ENCODE measurements at regions not wholly inside any gene's neighbourhood (a gene's known extent, or its start where the extent isn't known, plus 50 kb on each side); places are given as distances from the start of the nearest gene placed in this dataset.
"Not testable (repeated sequence)": the region's sequence is repeated elsewhere in the genome, so short reads cannot be mapped to it uniquely, and the experiment has no call there.

DNA sequence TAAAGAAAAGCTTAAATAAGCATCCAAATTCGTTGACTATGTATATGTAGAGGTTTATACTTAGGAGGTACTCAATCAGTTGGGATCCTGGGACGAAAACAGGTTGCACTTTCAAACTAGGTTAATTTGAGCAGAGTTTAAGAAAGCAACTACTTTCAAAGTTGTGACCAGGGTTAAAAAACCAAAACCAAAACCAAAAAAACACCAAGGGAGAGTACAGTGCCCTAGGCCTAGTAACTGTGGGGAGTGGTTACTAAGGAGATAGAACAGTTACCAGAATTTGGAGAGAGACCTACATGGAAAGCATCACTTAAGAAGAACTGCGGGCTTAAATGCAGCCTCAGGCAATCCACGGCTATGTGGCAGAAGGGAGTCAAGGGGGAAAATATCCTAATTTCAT, 148.3 kb downstream of the JRKL start:
- no peak overlapping the region for H3K4me2 ChIP-seq
- no peak overlapping the region for H3K4me3 Mint-ChIP-seq
- no peak overlapping the region for H3K9ac ChIP-seq
- no peak for TF ChIP-seq CTCF (IDR thresholded peaks at IDR 0.05)
- no peak for TF ChIP-seq EZH2phosphoT487 (IDR thresholded peaks at IDR 0.05)
- TF ChIP-seq EZH2 (IDR thresholded peaks at IDR 0.05): no peak
- H2AFZ ChIP-seq (replicated peaks): peak overlapping the region; percentile 14
- no peaks in the 10 kb centered on the region for H3F3A ChIP-seq (ENCODE audit: low read depth)
- H3K27ac ChIP-seq: no peak overlapping the region
- H4K20me1 ChIP-seq (ENCODE audit: low read depth): no peaks in the 10 kb centered on the region
- H3K4me1 ChIP-seq: no peaks in the 10 kb centered on the region
- H3K36me3 Mint-ChIP-seq: no peaks in the 10 kb centered on the region
- H3K9me3 ChIP-seq (ENCODE audit: low read depth): no peaks in the 10 kb centered on the region
- no peak overlapping the region for H3K4me3 ChIP-seq
- peaks cover 5% of the 10 kb centered on the region for H3K9me3 Mint-ChIP-seq
- H3K27me3 ChIP-seq: no peaks in the 10 kb centered on the region
- H3K36me3 ChIP-seq: no peaks in the 10 kb centered on the region
- no peaks in the 10 kb centered on the region for H3K4me1 Mint-ChIP-seq
- no peak for DNase-seq (ENCODE audit: low spot score)
- H3K27ac Mint-ChIP-seq: no peak overlapping the region
- no peaks in the 10 kb centered on the region for H3K79me2 ChIP-seq (ENCODE audit: low read depth)
- H3K27me3 Mint-ChIP-seq (ENCODE audit: insufficient read depth, low read depth): peaks cover 3% of the 10 kb centered on the region

GRCh38 chr11:96538622-96539021, 148.8 kb downstream of the JRKL start:
- Mint-ChIP-seq H3K27ac (no peak overlapping the region), H3K9me3 (peaks cover 2% of the 10 kb centered on the region), H3K4me1 (no peaks in the 10 kb centered on the region), H3K4me3 (no peak overlapping the region), H3K27me3 (ENCODE audit: insufficient read depth, low read depth) (peaks cover 3% of the 10 kb centered on the region), H3K36me3 (no peaks in the 10 kb centered on the region)
- no peaks in the 10 kb centered on the region for H3K27me3 ChIP-seq
- TF ChIP-seq CTCF (IDR thresholded peaks at IDR 0.05) (no peak), EZH2 (IDR thresholded peaks at IDR 0.05) (no peak), EZH2phosphoT487 (IDR thresholded peaks at IDR 0.05) (no peak)
- no peak overlapping the region for H3K27ac ChIP-seq
- peak overlapping the region; percentile 14 for H2AFZ ChIP-seq (replicated peaks)
- H3K9ac ChIP-seq: no peak overlapping the region
- H3K4me1 ChIP-seq: no peaks in the 10 kb centered on the region
- H3K4me3 ChIP-seq: no peak overlapping the region
- H3F3A ChIP-seq (ENCODE audit: low read depth): no peaks in the 10 kb centered on the region
- no peak overlapping the region for H3K4me2 ChIP-seq
- H3K36me3 ChIP-seq: no peaks in the 10 kb centered on the region
- H4K20me1 ChIP-seq (ENCODE audit: low read depth): no peaks in the 10 kb centered on the region
- no peak for DNase-seq (ENCODE audit: low spot score)
- no peaks in the 10 kb centered on the region for H3K9me3 ChIP-seq (ENCODE audit: low read depth)
- H3K79me2 ChIP-seq (ENCODE audit: low read depth): no peaks in the 10 kb centered on the region

DNA sequence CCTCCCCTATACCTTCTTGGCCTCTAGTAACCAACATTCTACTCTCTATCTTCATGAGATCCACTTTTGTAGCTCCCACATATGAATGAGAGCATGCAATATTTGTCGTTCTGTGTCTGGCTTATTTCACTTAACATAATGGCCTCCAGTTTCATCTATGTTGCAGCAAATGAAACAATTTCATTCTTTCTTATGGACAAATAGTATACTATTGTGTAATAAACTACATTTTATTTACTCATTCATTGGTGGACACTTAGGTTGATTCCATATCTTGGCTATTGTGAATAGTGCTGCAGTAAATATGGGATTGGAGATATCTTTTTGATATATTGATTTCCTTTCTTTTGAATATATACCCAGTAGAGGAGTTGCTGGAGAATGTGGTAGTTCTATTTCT, 151.1 kb downstream of the JRKL start:
- Mint-ChIP-seq H3K4me3 (no peak overlapping the region), H3K36me3 (no peaks in the 10 kb centered on the region), H3K4me1 (no peaks in the 10 kb centered on the region), H3K9me3 (peaks cover 2% of the 10 kb centered on the region), H3K27ac (no peak overlapping the region), H3K27me3 (ENCODE audit: insufficient read depth, low read depth) (no peaks in the 10 kb centered on the region)
- H4K20me1 ChIP-seq (ENCODE audit: low read depth): no peaks in the 10 kb centered on the region
- H2AFZ ChIP-seq (replicated peaks): no peak overlapping the region
- no peak overlapping the region for H3K27ac ChIP-seq
- no peak overlapping the region for H3K9ac ChIP-seq
- no peaks in the 10 kb centered on the region for H3K9me3 ChIP-seq (ENCODE audit: low read depth)
- no peaks in the 10 kb centered on the region for H3F3A ChIP-seq (ENCODE audit: low read depth)
- H3K4me1 ChIP-seq: no peaks in the 10 kb centered on the region
- H3K36me3 ChIP-seq: no peaks in the 10 kb centered on the region
- no peak for DNase-seq (ENCODE audit: low spot score)
- no peaks in the 10 kb centered on the region for H3K79me2 ChIP-seq (ENCODE audit: low read depth)
- TF ChIP-seq EZH2 (IDR thresholded peaks at IDR 0.05) (no peak), CTCF (IDR thresholded peaks at IDR 0.05) (no peak), EZH2phosphoT487 (IDR thresholded peaks at IDR 0.05) (no peak)
- no peak overlapping the region for H3K4me3 ChIP-seq
- H3K4me2 ChIP-seq: no peak overlapping the region
- H3K27me3 ChIP-seq: no peaks in the 10 kb centered on the region

GRCh38 chr11:96543177-96543576, 153.4 kb downstream of the JRKL start:
- Histone ChIP-seq H3K4me2 (no peak overlapping the region), H3K27me3 (no peaks in the 10 kb centered on the region), H3K4me3 (no peak overlapping the region), H3K79me2 (ENCODE audit: low read depth) (no peaks in the 10 kb centered on the region), H3K36me3 (no peaks in the 10 kb centered on the region), H3K9ac (no peak overlapping the region), H3K9me3 (ENCODE audit: low read depth) (no peaks in the 10 kb centered on the region), H3K4me1 (no peaks in the 10 kb centered on the region), H3F3A (ENCODE audit: low read depth) (no peaks in the 10 kb centered on the region), H2AFZ (replicated peaks) (no peak overlapping the region), H4K20me1 (ENCODE audit: low read depth) (no peaks in the 10 kb centered on the region), H3K27ac (no peak overlapping the region)
- Mint-ChIP-seq H3K27ac (no peak overlapping the region), H3K9me3 (peaks cover 2% of the 10 kb centered on the region), H3K27me3 (ENCODE audit: insufficient read depth, low read depth) (no peaks in the 10 kb centered on the region), H3K4me1 (no peaks in the 10 kb centered on the region), H3K36me3 (no peaks in the 10 kb centered on the region), H3K4me3 (no peak overlapping the region)
- TF ChIP-seq CTCF (IDR thresholded peaks at IDR 0.05) (no peak), EZH2phosphoT487 (IDR thresholded peaks at IDR 0.05) (no peak), EZH2 (IDR thresholded peaks at IDR 0.05) (no peak)
- no peak for DNase-seq (ENCODE audit: low spot score)

GRCh38 chr11:96545192-96545591, 155.4 kb downstream of the JRKL start:
- H4K20me1 ChIP-seq (ENCODE audit: low read depth); H3K27me3 ChIP-seq; H3K36me3 ChIP-seq; H3K79me2 ChIP-seq (ENCODE audit: low read depth); H3F3A ChIP-seq (ENCODE audit: low read depth); H3K27ac ChIP-seq; H3K4me3 ChIP-seq; H3K27ac Mint-ChIP-seq; H3K4me1 Mint-ChIP-seq; H3K9me3 Mint-ChIP-seq; H3K4me2 ChIP-seq; H3K27me3 Mint-ChIP-seq (ENCODE audit: insufficient read depth, low read depth); H3K4me1 ChIP-seq; H3K36me3 Mint-ChIP-seq; H3K9ac ChIP-seq; H3K4me3 Mint-ChIP-seq; DNase-seq (ENCODE audit: low spot score); H3K9me3 ChIP-seq (ENCODE audit: low read depth): not testable (repeated sequence)
- H2AFZ ChIP-seq (replicated peaks): peak overlapping the region; percentile 94
